ENCODE measurements at regions not wholly inside any gene's neighbourhood (a gene's known extent, or its start where the extent isn't known, plus 50 kb on each side); places are given as distances from the start of the nearest gene placed in this dataset.
"Not testable (repeated sequence)": the region's sequence is repeated elsewhere in the genome, so short reads cannot be mapped to it uniquely, and the experiment has no call there.

- no peak overlapping the region for H3K4me2 ChIP-seq (ENCODE audit: low read length)
- H3K9me3 ChIP-seq (replicated peaks; ENCODE audit: low read length), result no peaks in the 10 kb centered on the region
- H3K36me3 ChIP-seq (ENCODE audit: insufficient read depth, low read length), result no peaks in the 10 kb centered on the region
- H3K4me3 ChIP-seq (ENCODE audit: low read length), result no peak overlapping the region
- H3K4me1 ChIP-seq (ENCODE audit: control insufficient read depth, insufficient read depth, low read length), result no peaks in the 10 kb centered on the region
- no peaks in the 10 kb centered on the region for H3K27me3 ChIP-seq (ENCODE audit: control insufficient read depth, insufficient read depth, low read length)
- no peak overlapping the region for H3K9ac ChIP-seq (ENCODE audit: low read depth, low read length)
These were observed 931.5 kb upstream of the NUDT12 start for GRCh38 chr5:104494083-104494482.

DNA sequence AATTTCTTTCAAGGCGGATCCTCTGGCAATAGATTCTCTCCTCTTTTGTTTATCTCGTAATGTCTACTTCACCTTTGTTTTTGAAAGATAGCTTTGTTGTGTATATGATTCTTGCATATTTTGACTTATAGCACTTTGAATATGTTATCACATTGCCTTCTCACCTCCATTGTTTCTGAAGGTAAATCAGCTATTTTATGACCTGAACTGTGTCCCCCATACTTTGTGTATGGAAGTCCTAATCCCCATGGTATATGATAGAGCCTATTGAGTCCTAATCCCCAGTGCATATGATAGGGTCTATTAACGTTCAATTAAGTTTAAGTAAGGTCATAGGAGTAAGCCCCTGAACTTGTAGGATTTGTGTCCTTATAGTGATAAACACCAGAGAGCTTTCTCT is 910.2 kb upstream of the NUDT12 start:
- Histone ChIP-seq H3K36me3 (ENCODE audit: insufficient read depth, low read length) (no peaks in the 10 kb centered on the region), H3K9ac (ENCODE audit: low read depth, low read length) (no peak overlapping the region), H3K4me2 (ENCODE audit: low read length) (no peak overlapping the region), H3K27me3 (ENCODE audit: control insufficient read depth, insufficient read depth, low read length) (no peaks in the 10 kb centered on the region), H3K4me1 (ENCODE audit: control insufficient read depth, insufficient read depth, low read length) (no peaks in the 10 kb centered on the region), H3K4me3 (ENCODE audit: low read length) (no peak overlapping the region), H3K9me3 (replicated peaks; ENCODE audit: low read length) (no peaks in the 10 kb centered on the region)

GRCh38 chr5:104456122-104456521 is 893.5 kb upstream of the NUDT12 start:
- Histone ChIP-seq H3K9me3 (replicated peaks; ENCODE audit: low read length) (no peaks in the 10 kb centered on the region), H3K9ac (ENCODE audit: low read depth, low read length) (no peak overlapping the region), H3K4me1 (ENCODE audit: control insufficient read depth, insufficient read depth, low read length) (no peaks in the 10 kb centered on the region), H3K4me2 (ENCODE audit: low read length) (no peak overlapping the region), H3K27me3 (ENCODE audit: control insufficient read depth, insufficient read depth, low read length) (no peaks in the 10 kb centered on the region), H3K36me3 (ENCODE audit: insufficient read depth, low read length) (no peaks in the 10 kb centered on the region), H3K4me3 (ENCODE audit: low read length) (no peak overlapping the region)

- Histone ChIP-seq H3K9me3 (replicated peaks; ENCODE audit: low read length) (no peaks in the 10 kb centered on the region), H3K27me3 (ENCODE audit: control insufficient read depth, insufficient read depth, low read length) (no peaks in the 10 kb centered on the region), H3K4me1 (ENCODE audit: control insufficient read depth, insufficient read depth, low read length) (no peaks in the 10 kb centered on the region), H3K4me3 (ENCODE audit: low read length) (no peak overlapping the region), H3K4me2 (ENCODE audit: low read length) (no peak overlapping the region), H3K9ac (ENCODE audit: low read depth, low read length) (no peak overlapping the region), H3K36me3 (ENCODE audit: insufficient read depth, low read length) (no peaks in the 10 kb centered on the region)
These were observed 890.0 kb upstream of the NUDT12 start for GRCh38 chr5:104452550-104452949.

- not testable (repeated sequence) for H3K4me3 ChIP-seq (ENCODE audit: low read length); H3K9me3 ChIP-seq (replicated peaks; ENCODE audit: low read length)
These were observed 889.3 kb upstream of the NUDT12 start for GRCh38 chr5:104451911-104452310.

GRCh38 chr5:104444656-104445055 is 882.1 kb upstream of the NUDT12 start:
- Histone ChIP-seq H3K27me3 (ENCODE audit: control insufficient read depth, insufficient read depth, low read length) (no peaks in the 10 kb centered on the region), H3K36me3 (ENCODE audit: insufficient read depth, low read length) (no peaks in the 10 kb centered on the region), H3K4me3 (ENCODE audit: low read length) (no peak overlapping the region), H3K4me1 (ENCODE audit: control insufficient read depth, insufficient read depth, low read length) (no peaks in the 10 kb centered on the region), H3K4me2 (ENCODE audit: low read length) (no peak overlapping the region), H3K9me3 (replicated peaks; ENCODE audit: low read length) (no peaks in the 10 kb centered on the region), H3K9ac (ENCODE audit: low read depth, low read length) (no peak overlapping the region)

More at GRCh38 chr5:104451911-104452310, 889.3 kb upstream of the NUDT12 start:
- not testable (repeated sequence) for H3K27me3 ChIP-seq (ENCODE audit: control insufficient read depth, insufficient read depth, low read length); H3K9ac ChIP-seq (ENCODE audit: low read depth, low read length); H3K36me3 ChIP-seq (ENCODE audit: insufficient read depth, low read length); H3K4me1 ChIP-seq (ENCODE audit: control insufficient read depth, insufficient read depth, low read length); H3K4me2 ChIP-seq (ENCODE audit: low read length)

- Histone ChIP-seq H3K9me3 (replicated peaks; ENCODE audit: low read length) (no peaks in the 10 kb centered on the region), H3K27me3 (ENCODE audit: control insufficient read depth, insufficient read depth, low read length) (no peaks in the 10 kb centered on the region), H3K4me1 (ENCODE audit: control insufficient read depth, insufficient read depth, low read length) (no peaks in the 10 kb centered on the region), H3K4me2 (ENCODE audit: low read length) (no peak overlapping the region), H3K4me3 (ENCODE audit: low read length) (no peak overlapping the region), H3K9ac (ENCODE audit: low read depth, low read length) (no peak overlapping the region), H3K36me3 (ENCODE audit: insufficient read depth, low read length) (no peaks in the 10 kb centered on the region)
These were observed 881.1 kb upstream of the NUDT12 start for GRCh38 chr5:104443706-104444105.

GRCh38 chr5:104431981-104432380 is 869.4 kb upstream of the NUDT12 start:
- Histone ChIP-seq H3K4me3 (ENCODE audit: low read length) (no peak overlapping the region), H3K4me1 (ENCODE audit: control insufficient read depth, insufficient read depth, low read length) (no peaks in the 10 kb centered on the region), H3K9me3 (replicated peaks; ENCODE audit: low read length) (no peaks in the 10 kb centered on the region), H3K4me2 (ENCODE audit: low read length) (no peak overlapping the region), H3K36me3 (ENCODE audit: insufficient read depth, low read length) (no peaks in the 10 kb centered on the region), H3K27me3 (ENCODE audit: control insufficient read depth, insufficient read depth, low read length) (no peaks in the 10 kb centered on the region), H3K9ac (ENCODE audit: low read depth, low read length) (no peak overlapping the region)

DNA sequence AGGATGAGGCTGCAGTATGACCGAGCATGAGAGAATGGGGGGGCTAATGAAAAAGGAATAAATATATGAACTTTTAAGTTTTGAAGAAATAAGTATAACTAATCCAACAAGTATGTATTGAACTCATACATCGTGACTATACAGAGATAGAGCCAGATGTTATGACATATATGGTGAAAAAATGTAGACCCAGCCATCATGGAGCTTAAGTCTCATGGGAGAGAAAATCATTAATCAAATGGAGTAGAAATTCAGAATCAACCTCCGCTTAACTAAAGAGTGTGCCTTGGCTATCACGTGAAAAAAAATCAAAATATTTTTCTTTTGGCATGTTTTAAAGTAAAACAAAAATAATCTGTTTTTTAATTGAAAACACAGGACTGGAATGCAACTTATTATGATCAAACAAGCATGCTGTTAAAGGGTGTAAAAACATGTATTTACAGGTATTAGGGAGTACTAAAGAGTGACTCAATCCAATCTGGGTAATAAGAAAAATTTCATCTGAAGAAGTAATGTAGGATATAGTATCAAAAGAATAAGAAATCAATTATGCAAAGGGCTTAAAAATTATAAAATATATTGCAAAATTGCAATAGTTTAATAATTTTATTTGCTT is 868.5 kb upstream of the NUDT12 start:
- H3K4me2 ChIP-seq (ENCODE audit: low read length), result no peak overlapping the region
- no peaks in the 10 kb centered on the region for H3K36me3 ChIP-seq (ENCODE audit: insufficient read depth, low read length)
- H3K27me3 ChIP-seq (ENCODE audit: control insufficient read depth, insufficient read depth, low read length), result no peaks in the 10 kb centered on the region
- H3K4me3 ChIP-seq (ENCODE audit: low read length), result no peak overlapping the region
- no peaks in the 10 kb centered on the region for H3K9me3 ChIP-seq (replicated peaks; ENCODE audit: low read length)
- H3K4me1 ChIP-seq (ENCODE audit: control insufficient read depth, insufficient read depth, low read length), result no peaks in the 10 kb centered on the region
- H3K9ac ChIP-seq (ENCODE audit: low read depth, low read length), result no peak overlapping the region

GRCh38 chr5:104429911-104430310 is 867.3 kb upstream of the NUDT12 start:
- Histone ChIP-seq H3K4me1 (ENCODE audit: control insufficient read depth, insufficient read depth, low read length) (no peaks in the 10 kb centered on the region), H3K36me3 (ENCODE audit: insufficient read depth, low read length) (no peaks in the 10 kb centered on the region), H3K9ac (ENCODE audit: low read depth, low read length) (no peak overlapping the region), H3K4me3 (ENCODE audit: low read length) (no peak overlapping the region), H3K27me3 (ENCODE audit: control insufficient read depth, insufficient read depth, low read length) (no peaks in the 10 kb centered on the region), H3K4me2 (ENCODE audit: low read length) (no peak overlapping the region), H3K9me3 (replicated peaks; ENCODE audit: low read length) (no peaks in the 10 kb centered on the region)

DNA sequence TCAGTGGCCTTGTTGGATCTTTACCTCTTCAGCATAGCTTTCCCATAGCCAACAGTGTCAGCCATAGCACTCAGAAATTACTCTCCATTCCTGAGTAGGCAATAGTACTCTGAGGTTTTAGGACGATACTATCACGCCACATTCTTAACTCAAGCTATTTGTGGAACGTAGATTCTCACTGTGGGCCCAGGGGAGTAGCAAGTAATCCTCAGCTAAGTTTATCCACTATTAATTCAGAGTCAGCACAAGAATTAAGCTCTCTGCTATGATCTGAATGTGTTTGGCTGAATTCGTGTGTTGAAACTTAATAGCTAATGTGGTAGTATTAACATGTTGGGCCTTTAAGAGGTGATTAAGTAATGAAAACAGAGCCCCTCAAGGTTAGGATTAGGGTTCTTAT is 858.8 kb upstream of the NUDT12 start:
- no peaks in the 10 kb centered on the region for H3K4me1 ChIP-seq (ENCODE audit: control insufficient read depth, insufficient read depth, low read length)
- no peaks in the 10 kb centered on the region for H3K36me3 ChIP-seq (ENCODE audit: insufficient read depth, low read length)
- no peak overlapping the region for H3K4me3 ChIP-seq (ENCODE audit: low read length)
- H3K4me2 ChIP-seq (ENCODE audit: low read length), result no peak overlapping the region
- no peaks in the 10 kb centered on the region for H3K9me3 ChIP-seq (replicated peaks; ENCODE audit: low read length)
- no peak overlapping the region for H3K9ac ChIP-seq (ENCODE audit: low read depth, low read length)
- H3K27me3 ChIP-seq (ENCODE audit: control insufficient read depth, insufficient read depth, low read length), result peaks cover 3% of the 10 kb centered on the region

DNA sequence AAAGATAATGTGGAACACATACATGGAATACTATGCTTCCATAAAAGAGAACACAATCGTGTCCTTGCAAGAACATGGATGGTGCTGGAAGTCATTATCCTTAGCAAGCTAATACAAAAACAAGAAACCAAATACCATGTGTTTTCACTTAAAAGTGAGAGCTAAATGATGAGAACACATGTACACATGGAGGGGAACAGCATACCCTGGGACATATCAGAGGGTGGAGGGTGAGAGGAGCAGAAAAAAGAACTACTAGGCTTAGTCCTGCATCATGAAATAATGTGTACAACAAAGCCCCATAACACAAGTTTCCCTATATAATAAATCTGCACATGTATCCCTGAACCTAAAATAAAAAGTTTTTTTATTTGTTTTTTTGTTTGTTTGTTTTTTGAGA is 855.5 kb upstream of the NUDT12 start:
- no peaks in the 10 kb centered on the region for H3K4me1 ChIP-seq (ENCODE audit: control insufficient read depth, insufficient read depth, low read length)
- no peaks in the 10 kb centered on the region for H3K36me3 ChIP-seq (ENCODE audit: insufficient read depth, low read length)
- H3K27me3 ChIP-seq (ENCODE audit: control insufficient read depth, insufficient read depth, low read length), result peaks cover 3% of the 10 kb centered on the region
- no peak overlapping the region for H3K4me2 ChIP-seq (ENCODE audit: low read length)
- no peak overlapping the region for H3K9ac ChIP-seq (ENCODE audit: low read depth, low read length)
- no peaks in the 10 kb centered on the region for H3K9me3 ChIP-seq (replicated peaks; ENCODE audit: low read length)
- H3K4me3 ChIP-seq (ENCODE audit: low read length), result no peak overlapping the region

Measured in skeletal muscle satellite cell (primary cell).